SH-SY5Y (cell line): ENCODE measurements at regions not wholly inside any gene's neighbourhood (a gene's known extent, or its start where the extent isn't known, plus 50 kb on each side); places are given as distances from the start of the nearest gene placed in this dataset.

Source experiments
- GATA2 ChIP-seq: IDR thresholded peaks from 2 replicates; pipeline ENCODE4 v1.6.1; 2011; ENCODE audit warnings: mild to moderate bottlenecking, low read depth, low read length
- GATA3 ChIP-seq: IDR thresholded peaks from 2 replicates; pipeline ENCODE4 v1.6.1; 2011; ENCODE audit warnings: low read depth, mild to moderate bottlenecking, low read length, moderate library complexity

DNA sequence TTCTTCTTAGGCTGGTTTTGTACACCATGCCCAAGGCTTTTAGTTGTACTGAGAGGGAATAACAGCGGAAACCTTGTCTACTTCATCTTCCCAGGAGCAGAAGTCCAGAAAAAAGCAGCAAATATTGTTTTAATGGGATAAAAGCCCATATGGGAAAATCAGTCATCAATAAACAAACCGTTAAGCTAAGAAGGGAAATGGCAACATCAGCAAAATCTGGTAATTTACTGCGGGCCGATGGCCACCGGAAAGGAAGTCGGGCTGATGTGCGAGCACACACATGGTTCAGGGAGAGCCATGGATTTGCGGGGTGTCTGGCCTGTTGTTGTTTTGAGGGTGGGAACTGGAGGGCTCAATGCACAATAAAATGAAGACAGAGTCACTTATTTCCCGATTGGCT, 300.7 kb upstream of the RAB6C start:
- TF ChIP-seq GATA3, result no peak
- TF ChIP-seq GATA2, result no peak

DNA sequence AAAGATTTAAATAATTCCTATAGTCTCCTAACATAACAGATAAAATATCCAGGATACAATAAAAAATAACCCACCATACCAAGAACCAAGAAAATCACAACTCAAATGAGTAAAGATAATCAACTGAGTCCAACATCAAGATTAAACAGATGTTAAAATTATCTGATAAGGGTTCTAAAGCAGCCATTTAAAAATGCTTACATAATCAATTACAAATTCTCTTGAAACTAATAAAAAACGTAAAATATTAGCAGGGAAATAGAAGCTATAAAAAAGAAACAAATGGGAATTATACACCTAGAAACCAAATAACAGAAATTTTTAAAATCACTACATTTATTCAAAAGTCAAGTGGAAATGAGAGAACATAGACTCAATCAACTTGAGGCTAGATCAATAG, 297.7 kb upstream of the RAB6C start:
- TF ChIP-seq GATA2, result no peak
- no peak for TF ChIP-seq GATA3

DNA sequence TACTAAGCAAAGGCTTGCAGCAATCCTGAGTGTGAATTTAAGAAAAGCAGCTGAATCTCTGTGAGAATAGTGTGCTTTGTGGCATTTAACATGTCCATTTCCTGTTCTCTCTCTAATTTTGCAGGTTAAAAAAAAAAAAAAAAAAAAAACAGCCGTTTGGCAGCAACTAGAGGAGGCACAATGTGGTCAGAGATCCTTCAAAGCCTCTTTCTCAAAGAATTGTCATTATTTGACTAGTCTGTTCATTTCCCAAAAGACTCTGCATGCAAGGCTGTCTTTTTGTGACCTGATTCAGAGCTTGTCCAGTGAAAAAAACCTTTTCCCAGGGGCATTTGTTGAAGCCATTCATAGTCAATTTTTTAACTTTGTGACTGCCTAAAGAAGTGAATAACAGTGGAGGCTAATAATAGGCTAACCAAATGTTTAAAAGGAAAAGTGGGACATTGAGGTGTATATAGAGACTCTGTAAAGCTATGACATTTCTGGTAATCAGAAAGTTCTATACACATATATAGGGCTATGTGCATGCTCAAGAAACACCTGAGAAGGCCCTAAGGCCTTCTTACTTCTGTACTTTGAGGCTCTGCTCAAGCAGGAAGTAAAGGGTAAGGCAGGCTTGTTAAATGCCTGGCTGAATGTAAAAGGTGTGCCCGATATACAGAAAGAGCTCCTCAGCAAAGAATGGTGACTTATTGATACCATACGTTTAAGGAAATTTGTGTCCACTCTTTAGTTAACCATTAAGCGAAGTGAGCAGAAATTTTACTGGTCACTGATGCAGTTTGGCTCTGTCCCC, 289.6 kb upstream of the RAB6C start:
- TF ChIP-seq GATA3 (no peak), GATA2 (no peak)

DNA sequence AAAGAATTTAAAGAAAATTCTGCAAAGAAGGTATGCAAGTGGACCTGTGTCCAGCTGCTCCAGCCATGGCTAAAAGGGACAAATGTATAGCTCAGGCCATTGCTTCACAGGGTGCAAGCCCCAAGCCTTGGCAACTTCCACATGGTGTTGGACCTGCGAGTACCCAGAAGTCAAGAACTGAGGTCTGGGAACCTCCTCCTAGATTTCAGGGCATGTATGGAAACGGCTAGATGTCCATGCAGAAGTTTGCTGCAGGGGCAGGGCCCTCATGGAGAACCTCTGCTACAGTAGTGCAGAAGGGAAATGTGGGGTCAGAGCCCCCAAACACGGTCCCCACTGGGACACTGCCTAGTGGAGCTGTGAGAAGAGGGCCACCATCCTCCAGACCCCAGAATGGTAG, 284.0 kb upstream of the RAB6C start:
- TF ChIP-seq GATA2, result no peak
- no peak for TF ChIP-seq GATA3

DNA sequence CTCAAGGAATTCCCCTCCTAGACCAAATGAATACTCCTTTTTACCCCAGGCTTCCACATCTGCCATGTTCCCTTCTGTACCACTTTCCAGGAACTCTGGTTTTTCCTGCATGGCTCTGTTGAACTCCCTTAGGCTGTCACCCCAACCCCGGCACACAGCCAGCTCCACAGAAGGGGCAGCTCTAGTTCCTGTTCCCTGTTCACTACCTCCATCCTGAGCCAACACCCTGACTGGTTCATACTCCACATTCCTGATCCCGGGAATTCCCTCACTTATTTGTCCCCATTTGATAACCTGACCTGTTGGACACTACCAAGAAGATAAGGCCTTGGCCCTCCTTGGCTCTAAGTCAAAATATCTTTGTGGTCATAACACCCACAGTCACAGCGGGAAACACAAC, 280.9 kb upstream of the RAB6C start:
- TF ChIP-seq GATA3 (no peak), GATA2 (no peak)

DNA sequence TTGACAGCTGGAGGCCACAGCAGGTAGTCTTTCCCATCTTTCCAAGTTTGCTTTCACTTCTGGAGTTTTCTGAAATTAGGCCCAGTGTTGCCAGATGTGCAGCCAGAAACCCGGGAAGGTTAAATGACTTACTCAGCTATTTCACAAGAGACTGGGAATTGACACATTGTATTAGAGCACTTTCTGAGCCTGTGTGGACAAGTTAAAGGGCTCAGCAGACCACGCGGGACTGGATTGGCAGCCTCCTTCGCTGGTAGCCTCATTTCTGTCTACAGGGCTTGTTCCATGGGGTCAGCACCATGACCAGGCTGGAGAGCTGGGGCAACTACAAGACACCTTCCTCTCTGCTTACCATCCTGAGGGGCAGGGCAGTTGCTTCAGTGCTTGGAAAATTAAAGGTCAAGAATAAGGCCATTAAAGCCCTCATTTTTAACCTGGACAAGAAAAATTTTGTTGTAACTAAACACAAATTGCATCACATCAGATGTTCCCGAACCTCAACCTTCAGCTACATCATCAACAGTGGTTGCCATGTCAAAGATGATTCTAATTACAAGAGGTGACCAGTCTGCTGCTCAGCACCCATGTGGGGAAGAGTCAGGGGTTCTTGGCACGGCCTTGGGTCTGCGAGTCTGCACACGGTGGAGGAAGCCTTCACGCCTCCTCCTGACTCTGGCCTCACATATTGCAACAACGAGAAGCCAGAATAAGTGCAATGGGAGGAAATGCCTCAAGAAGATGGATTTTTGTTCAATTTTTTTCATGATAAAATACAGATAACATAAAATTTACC, 279.5 kb upstream of the RAB6C start:
- TF ChIP-seq GATA3 (no peak), GATA2 (no peak)

DNA sequence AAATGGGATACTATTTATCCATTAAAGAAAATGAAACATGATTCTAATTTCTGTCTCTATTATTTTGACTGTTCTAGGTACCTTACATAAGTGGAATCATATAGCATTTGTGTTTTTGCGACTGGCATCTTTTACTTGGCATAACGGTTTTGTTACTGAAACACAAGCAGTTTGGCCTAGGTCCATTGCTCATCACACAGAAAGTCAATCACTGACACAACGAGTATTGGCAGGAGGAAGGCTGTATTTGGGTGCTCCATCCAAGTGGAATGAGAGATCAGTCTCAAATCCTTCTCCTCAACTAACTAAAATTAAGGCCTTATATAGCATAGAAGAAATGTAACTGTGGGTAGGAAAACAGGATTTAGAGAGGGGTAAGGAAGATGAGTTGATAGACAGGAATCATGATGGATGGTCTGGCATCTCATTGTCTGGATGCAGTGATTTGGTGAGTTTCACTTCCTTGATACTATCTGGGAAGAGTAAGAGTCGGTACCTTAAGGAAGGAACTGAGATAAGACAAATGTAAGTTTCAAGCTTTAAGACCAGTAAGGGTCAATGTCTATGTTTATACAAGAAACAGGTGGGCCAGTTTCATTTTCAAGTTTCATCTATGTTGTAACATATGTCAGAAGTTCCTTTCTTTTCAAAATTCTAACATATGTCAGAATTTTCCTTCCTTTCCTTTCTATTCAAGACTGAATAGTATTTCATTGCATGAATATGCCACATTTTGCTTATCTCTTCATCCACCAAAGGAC, 276.9 kb upstream of the RAB6C start:
- TF ChIP-seq GATA2 (no peak), GATA3 (no peak)

DNA sequence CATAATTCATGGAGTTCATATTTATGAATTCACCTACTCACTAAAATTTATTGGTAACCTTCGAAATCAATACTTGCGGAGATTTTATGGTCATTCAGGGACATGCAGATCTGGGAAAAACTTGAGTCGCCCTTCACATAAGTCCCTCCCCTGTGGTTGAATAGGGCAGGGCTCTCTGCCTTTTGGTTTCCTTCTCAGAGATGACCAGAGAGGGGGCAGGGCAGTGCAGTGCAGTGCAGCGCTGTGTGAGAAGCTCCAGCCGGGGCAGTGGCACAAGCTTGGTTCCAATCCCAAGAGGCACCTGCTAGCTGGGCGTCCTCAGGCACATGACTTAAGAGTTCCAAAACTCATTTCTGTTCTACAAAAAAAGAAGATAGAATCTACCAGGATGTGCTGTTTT, 274.4 kb upstream of the RAB6C start:
- TF ChIP-seq GATA2 (no peak), GATA3 (no peak)

DNA sequence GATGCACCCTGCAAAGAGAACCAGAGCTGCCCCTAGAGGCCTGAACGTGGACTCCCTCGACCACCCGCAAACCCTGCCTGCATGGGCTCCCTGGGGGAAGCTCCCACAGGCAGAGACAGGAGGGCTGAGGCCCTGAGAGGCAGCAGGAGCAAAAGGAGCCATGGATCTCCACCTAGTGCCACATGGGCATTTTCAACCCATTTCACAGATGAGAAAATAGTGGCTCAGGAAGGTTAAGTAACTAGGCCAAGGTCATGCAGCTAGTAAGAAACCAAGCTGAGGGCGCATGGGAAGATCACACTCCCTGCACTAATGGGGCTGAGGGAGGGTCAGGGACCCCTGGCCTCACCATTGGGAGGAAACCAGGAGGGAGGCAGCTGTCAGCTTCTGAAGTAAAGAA, 271.7 kb upstream of the RAB6C start:
- no peak for TF ChIP-seq GATA2
- no peak for TF ChIP-seq GATA3

DNA sequence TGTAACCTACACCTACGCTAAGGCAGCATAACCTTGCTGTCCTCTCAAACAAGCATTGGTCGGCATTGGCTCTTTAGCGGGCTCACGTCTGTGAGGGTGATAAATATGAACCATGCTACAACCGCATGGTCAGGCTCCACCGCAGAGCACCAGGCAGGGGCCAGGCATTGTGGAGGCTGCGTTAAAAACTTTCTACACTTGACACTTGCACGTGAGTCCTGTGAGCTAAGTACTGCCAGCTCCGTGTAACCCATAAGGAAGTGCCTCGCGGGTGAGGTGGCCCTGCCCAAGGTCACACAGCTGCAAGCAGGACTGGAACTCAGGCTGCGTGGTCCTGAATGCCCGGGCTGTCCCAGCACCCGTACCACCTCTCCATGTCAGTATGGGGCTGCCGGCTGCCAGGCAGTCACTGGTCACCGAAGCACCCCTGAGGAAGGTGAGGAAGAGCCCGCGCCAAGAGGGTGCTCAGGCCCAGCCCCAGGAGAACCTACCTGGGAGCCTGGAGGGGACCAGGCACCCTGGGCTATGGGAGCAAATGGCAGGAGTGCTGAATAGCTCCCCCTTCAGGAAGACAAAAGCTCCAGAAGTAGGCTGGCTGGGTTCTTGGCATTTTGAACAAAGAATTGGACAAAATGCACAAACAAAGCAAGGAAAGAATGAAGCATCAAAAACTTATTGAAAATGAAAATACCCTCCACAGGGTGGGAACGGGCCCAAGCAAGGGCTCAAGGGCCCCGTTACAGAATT, 271.1 kb upstream of the RAB6C start:
- TF ChIP-seq GATA3 (no peak), GATA2 (no peak)

DNA sequence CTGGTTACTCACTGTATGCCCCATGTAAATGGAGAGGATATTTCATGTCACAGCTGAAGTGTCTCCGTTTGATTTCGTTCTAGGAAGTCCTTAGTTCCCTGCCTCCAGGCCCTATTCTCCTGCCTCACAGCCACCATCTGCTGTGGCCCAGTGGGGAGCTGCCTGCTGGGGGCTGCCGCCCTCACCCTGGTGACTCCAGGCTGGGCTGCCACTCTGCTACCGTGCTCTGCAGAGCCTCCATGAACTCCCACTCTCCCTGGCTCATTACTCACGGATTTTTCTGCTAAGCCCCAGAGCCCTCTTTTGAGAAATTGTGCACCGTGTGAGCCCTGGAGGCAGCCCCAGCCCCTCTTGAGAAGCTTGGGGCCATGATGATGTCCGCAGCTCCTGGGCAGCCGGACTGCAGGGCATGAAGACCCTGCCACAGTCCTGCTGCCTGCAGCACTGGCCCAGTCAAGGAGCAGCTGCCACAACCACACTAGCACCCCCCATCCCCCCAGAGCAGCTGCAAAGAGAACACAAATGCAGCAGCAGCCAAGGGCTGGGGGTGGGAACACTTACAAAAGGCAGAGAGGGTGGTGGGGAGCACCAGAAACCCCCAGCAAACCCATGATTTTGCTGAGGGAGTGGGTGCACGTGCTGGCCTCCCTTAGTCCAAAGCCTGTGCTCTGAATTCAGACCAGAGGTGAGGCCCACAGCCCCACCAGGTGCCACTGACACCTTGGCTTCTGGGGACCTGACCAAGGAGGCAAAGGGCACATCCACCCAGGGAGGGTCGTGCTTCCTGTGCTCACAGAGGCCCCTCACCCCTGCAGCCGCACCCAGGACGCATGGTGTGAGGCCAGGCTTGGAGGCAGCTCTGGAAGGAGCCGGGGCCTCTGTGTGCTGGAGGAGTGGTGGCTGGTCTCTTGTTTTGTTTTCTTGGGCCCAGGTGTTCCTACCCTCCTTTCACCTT, 270.2 kb upstream of the RAB6C start:
- TF ChIP-seq GATA3 (no peak), GATA2 (no peak)

DNA sequence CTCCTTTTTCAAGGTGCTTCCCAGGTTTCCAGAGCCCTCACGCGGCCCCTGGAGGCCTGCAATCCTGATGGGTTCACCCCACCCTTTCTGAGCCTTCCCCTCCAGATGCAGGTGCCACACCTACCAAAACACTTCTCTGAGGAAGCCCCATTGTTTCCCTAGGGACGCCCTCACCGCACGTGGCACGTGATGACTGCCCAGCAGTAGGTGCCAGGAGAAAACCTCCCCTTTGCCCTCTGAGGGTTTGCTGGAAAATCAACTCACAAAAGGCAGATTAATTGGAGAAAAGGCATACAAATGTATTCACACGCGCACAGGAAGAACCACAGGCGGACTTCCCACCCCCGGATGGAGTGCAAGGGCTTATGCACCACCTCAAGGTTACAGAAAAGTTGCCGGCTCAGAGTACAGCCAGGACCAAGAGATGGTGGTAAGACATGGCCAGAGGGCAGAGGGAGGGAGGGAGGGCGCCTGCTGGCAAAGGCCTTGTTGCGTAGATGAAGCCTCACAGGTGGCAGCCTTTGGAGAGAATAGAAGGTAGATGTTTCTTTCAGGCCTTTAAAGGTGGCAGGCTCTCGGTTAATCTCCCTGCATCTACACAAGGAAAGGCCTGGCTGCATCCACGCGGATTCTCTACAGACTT, 269.4 kb upstream of the RAB6C start:
- no peak for TF ChIP-seq GATA3
- TF ChIP-seq GATA2, result no peak
